DMS 273 (cell line): ENCODE measurements at regions not wholly inside any gene's neighbourhood (a gene's known extent, or its start where the extent isn't known, plus 50 kb on each side); places are given as distances from the start of the nearest gene placed in this dataset.

Experiments
- DNase-seq: peaks from one replicate; lab custom pipeline; 2025; ENCODE audit not compliant: unreplicated experiment; lab: John Stamatoyannopoulos, UW

DNA sequence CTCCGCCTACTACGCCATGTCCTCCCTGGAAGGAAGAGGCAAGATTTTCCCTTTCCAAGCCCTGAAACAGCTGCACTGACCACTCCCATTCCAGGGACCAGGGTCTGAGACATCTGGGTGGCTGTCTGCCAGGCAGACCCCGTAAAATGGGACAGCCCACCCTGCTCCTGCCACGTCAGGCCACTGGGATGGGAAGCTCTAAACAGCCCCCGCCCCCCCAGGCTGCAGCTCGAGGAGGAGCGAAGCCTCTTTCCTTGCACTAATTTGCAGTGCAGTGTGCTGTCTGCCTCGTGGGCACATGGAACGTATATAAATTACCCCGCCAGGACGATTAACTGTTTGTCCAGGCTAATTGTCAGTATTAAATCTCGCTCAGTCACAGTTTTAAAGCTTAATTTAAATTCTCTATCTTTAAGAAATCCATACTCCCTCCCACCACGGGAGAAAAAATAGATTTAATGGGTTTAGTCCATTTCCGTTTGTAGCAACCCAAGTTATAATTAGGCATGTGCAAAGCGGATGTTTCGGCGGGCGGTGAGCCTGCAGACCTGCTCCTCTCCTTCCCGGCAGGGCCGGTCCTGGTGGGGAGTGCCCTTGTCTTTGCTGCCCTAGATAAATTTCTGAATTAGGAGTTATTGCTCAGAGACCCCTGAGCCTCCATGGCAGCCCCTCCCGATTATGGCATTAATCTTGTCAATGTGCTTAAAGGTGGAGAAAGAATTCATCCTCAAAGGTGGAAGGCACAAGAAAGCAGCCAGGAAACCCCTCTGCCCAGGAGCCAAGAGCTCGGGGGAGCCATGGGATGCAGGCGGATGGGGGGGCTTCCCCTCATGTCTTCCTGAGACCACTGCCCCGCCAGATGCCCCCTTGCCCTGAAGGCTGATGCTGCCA lies 268.0 kb upstream of the TNRC6C start:
- no peak for DNase-seq

DNA sequence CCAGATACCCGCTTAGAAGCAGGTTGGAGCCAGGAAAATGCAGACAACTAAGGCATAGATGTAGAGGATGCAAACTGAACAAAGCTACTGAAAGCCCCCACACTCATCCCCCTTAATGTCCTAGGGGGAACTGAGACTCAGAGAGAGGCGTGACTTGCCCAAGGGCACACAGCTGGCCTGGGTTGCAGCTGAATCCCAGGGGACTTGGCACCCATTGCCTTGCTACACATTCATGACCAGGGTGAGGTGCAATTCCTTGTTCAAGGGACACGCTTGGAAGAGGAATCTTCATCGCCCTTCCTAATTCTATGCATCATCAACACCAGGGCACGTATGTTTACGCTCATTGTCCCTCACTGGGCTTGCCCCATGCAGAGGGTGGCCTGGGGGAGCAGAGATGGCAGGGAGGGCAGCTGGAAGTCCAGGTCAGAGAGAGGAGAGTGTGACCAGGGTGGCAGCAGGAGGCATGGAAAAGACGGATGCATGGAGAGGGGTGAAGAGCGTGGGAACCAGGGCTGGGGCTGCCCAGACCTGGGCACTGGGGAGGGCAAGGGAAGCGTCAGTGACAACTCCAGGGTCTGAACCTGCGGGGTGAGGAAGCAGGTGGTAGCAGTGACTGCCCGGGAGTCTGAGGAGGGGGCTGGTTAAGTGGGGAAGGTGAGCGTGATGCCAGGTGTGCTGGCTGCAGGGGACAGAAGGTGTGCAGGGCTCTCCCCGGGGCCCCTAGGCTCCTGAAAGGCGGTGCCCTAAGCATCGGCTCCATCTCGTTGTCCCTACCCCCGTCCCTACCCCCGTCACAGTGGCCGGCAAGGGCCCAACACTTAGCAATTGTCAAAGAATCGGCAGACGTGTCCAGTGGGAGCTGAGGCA lies 267.1 kb upstream of the TNRC6C start:
- no peak for DNase-seq

GRCh38 chr17:77692571-77693161 lies 265.8 kb upstream of the TNRC6C start:
- DNase-seq: no peak

DNA sequence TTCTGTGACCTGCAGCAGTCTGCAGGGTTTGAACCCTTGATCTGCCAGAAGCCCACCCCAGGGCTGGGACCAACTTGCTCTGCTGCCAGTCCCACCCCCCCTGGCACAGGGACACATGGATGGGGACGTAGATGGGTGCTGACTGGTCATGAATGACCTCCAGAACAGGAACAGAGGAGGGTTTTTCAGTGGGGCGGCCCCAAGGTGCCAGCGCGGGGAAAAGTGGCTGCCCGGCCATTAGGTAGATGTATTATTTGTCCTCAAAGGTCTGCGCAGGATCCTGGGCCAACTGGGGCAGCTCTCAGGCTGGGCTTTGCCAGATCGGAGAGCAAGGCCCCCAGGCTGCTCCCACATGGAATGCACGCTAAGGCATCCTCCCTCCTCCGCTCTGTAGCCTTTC lies 265.2 kb upstream of the TNRC6C start:
- DNase-seq: no peak

- DNase-seq: no peak
These were observed 264.7 kb upstream of the TNRC6C start for GRCh38 chr17:77693776-77694175.

DNA sequence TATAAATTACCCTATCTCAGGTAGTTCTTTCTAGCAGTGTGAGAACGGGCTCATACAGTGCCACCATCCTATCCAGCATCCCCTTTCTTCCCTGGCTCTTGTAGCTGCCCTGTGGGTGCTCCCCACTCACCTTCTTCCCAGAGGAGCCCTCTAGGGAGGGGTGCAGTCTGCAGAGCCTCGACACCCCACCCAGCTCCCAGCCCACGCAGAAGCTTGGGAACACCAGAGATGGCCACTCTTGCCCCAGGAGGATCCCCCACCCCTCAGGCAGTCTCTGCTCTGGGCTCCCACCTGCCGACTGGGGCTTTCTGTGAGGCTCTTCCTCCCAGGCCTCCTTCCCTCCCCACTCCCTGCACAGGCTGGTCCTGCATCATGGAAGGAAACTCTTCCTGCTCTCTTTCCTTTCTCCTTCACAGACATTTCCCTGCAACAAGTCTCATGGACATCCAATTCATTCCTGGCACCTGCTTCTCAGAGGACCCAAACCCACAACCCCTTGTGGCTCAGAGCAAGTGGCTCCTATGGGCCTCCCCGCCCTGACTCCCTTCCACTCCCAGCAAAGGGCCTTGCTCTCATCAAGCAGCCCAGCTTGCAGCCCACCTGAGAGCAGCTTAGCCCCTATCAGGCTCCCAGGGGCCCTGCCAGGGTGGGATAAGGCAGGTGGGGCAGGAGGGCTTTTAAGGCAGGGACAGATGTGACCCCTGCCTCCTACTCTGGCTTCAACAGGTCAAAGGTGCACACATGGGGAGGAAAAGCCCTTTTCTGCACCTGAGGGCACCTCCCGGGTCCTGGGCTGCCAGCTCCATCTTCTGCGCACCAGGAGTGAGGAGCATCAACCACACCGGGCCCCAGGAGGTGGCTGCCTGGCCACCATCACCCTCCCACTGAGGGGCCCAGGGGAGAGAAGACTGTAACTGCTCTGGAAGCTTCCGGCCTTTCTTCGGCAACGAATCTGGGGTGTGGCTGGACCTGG lies 263.8 kb upstream of the TNRC6C start:
- DNase-seq: no peak

GRCh38 chr17:77695386-77695785 lies 263.1 kb upstream of the TNRC6C start:
- DNase-seq: no peak

DNA sequence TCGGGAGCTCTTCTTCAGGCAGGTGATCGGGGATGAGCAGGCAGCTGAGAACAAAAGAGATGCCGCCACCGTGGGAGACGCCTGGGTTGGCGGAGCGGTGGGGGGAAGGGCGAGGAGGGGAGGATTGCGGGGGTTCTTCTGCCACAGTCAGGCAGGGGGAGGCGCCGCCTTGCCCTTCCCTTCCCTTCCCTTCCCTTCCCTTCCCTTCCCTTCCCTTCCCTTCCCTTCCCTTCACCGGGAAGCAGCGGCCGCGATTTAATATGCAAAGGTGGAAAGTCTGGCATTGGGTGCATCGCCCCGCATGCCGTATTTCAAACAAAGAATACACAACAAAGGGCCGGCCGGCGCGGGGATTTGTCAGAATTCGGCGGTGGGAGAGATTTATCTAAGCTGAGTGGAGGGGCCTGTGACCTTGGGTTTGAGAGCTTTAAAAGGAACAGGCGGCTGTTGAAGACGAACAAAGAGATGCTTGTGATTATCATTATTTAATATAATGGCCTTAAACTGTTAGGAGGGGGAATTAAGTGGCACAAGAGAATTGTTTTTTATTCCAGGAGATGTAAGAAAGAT lies 262.3 kb upstream of the TNRC6C start:
- no peak for DNase-seq

DNA sequence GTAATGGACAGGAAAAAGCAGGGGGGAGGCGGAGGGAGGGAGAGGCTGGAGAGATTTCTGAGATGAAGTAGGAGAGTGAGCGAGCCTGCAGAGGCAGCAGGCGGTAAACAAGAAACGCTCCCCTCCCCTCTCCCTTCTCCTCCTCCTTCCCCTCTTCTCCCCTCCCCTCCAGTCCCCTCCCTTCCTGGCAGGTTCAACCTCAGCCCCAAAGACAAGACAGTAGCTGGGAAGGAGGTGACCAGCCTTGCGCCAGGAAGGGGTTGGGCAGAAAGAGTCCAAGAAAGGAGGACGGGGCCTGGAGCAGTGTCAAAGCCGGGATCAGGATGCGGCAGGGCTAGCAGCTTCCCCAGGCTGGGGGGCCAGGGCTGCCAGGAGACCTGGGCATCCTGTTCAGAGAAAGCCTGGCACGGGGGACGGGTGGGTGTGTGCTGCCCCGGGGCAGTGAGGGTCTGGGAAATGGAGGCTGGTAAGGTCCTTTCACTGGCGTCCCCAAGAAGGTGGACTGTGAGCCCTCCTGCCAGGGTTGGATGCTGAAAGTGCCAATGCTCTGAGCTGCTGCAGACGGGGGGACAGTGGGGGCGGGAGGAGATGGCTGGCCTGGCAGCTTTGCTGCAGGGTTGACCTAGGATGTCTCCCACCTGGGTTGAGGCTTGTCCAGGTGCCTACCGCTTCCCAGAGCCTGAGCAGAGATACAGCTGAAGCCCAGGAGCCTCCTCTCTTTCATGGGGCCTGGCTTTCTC lies 261.6 kb upstream of the TNRC6C start:
- DNase-seq: no peak

DNA sequence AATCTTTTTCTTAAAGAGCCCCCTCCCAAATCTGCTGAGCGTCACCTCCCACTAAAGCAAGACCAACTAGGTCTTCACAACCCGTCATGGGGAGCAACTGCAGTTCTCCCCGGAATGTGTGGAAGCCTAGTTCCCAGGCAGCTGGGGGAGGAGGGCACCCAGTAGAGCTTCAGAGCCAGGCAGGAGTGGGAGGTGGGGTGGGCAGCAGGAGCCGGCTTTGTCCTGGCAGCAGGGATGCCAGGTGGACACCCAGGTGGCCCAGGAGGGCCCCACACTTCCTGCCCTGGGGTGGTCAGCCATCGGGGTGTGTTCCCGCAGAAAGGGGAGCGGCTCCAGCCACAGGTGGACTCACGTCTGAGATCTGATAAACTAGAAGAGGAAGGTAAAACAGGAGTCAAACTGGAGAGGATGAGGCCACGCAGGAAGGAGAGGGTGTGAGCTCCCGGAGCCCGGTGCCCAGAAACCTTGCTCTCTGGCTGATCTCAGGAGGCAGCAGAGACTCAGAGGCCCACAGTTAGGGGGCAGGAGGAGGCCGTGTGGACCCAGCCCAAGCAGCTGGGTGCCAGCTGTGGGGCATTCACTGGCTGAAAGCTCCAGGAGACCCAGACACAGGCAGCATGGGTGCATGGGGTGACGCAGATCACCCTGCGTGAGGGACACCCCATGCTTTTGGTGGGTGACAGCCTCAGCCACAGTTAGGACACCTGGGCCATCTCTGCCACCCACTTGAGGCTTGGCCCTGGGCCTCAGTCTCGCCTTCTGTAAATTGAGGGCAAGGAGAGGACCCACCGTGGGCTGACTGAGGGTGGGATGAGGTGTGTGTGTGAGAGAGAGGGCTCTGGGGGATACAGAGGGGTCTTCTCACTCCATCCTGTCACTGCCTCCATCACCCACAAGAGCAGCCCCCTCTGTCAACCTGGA lies 260.8 kb upstream of the TNRC6C start:
- no peak for DNase-seq

DNA sequence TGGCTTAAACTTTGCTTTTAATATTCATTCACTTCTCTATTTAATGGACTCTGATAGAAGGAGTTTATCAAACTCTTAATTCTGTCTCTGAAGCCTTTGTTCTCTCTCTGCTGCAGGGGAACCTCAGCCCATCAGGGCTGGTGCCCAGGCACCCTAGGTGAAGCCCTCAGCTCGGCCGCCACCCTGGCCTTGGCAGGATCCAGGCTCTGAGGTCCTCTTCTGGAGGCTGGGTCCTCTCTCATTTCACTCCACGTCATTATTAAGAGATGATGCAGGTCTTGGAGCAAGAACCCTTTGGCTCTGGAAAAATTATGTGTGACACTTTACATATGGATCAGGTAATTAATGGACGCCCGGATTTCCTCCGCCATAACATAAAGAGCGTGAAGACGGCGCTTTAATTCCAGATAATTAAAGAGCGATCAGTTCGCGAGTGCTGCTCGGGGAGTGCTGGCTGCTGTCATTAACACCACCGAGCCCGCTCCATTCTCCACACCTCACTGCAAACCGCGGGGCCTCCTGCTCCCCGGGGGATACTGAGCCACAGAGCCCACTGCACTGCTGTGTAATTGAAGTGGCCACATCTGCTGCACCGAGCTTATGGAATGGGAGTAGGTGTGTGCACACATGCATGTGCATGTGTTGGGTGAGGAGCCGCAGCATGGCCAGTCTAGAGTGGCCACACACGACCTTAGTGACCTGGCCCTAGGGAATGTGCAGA lies 259.4 kb upstream of the TNRC6C start:
- DNase-seq: no peak

GRCh38 chr17:77700165-77700881 lies 258.2 kb upstream of the TNRC6C start:
- peak; percentile 32 for DNase-seq

- no peak for DNase-seq
These were observed 256.5 kb upstream of the TNRC6C start for GRCh38 chr17:77701996-77702395.

GRCh38 chr17:77704048-77704815 lies 254.3 kb upstream of the TNRC6C start:
- no peak for DNase-seq

GRCh38 chr17:77706938-77707337 lies 251.6 kb upstream of the TNRC6C start:
- no peak for DNase-seq

GRCh38 chr17:77707546-77707945 lies 251.0 kb upstream of the TNRC6C start:
- DNase-seq: no peak
